ENCODE measurements at regions not wholly inside any gene's neighbourhood (a gene's known extent, or its start where the extent isn't known, plus 50 kb on each side); places are given as distances from the start of the nearest gene placed in this dataset.

DNA sequence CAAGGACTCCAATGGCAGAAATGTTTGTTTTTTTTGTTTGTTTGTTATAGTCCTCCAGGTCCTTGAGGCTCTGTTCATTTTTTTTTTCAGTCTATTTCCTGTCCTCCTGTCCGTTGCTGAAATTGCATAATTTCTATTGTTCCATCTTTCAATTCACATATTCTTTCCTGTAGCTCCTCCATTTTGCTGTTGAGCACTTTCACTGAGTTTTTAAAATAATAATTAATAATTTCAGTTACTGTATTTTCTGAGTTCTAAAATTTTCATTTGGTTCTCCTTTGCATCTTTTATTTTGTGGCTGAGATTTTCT, 202.3 kb upstream of the AGR3 start:
- TF ChIP-seq POLR2A (IDR thresholded peaks at IDR 0.05): no peak
- TF ChIP-seq, protein P1, sequence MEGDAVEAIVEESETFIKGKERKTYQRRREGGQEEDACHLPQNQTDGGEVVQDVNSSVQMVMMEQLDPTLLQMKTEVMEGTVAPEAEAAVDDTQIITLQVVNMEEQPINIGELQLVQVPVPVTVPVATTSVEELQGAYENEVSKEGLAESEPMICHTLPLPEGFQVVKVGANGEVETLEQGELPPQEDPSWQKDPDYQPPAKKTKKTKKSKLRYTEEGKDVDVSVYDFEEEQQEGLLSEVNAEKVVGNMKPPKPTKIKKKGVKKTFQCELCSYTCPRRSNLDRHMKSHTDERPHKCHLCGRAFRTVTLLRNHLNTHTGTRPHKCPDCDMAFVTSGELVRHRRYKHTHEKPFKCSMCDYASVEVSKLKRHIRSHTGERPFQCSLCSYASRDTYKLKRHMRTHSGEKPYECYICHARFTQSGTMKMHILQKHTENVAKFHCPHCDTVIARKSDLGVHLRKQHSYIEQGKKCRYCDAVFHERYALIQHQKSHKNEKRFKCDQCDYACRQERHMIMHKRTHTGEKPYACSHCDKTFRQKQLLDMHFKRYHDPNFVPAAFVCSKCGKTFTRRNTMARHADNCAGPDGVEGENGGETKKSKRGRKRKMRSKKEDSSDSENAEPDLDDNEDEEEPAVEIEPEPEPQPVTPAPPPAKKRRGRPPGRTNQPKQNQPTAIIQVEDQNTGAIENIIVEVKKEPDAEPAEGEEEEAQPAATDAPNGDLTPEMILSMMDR (IDR thresholded peaks at IDR 0.05): no peak
